GM12878 (cell line): ENCODE measurements at regions not wholly inside any gene's neighbourhood (a gene's known extent, or its start where the extent isn't known, plus 50 kb on each side); places are given as distances from the start of the nearest gene placed in this dataset.

Experiments used
- CTCF ChIP-seq, 3 experiments: IDR thresholded peaks in 2 of 3; conservative IDR thresholded peaks in 1 of 3; 2 replicates each; pipeline ENCODE4 v1.5.1; 2011; ENCODE audit warnings: low read depth in 3 of 3, low read length in 3 of 3, mild to moderate bottlenecking in 3 of 3, control low read depth in 2 of 3, moderate library complexity in 2 of 3, inconsistent platforms in 1 of 3, mixed read lengths in 1 of 3; ENCODE audit not compliant: control insufficient read depth in 2 of 3, insufficient read depth in 1 of 3; ENCODE audit errors: extremely low read depth in 1 of 3
- ELK1 ChIP-seq: IDR thresholded peaks from 2 replicates; pipeline ENCODE4 v1.6.1; 2012; ENCODE audit warnings: low read depth, low read length, improper control_type of control experiment
- MLLT1 ChIP-seq: fragments of 450-650 bp; IDR thresholded peaks from 2 replicates; pipeline ENCODE4 v1.6.1; 2016; ENCODE audit warnings: mild to moderate bottlenecking
- POLR2AphosphoS5 ChIP-seq: IDR thresholded peaks from 2 replicates; pipeline ENCODE4 v1.6.1; 2011; ENCODE audit warnings: mild to moderate bottlenecking, low read length, inconsistent platforms
- RAD21 ChIP-seq: IDR thresholded peaks from 2 replicates; pipeline ENCODE4 v1.6.1; 2011; ENCODE audit warnings: mild to moderate bottlenecking, low read depth, low read length, moderate library complexity; ENCODE audit not compliant: insufficient read depth

- TF ChIP-seq RAD21, result no peak
- TF ChIP-seq CTCF (IDR thresholded peaks at IDR 0.05 in 2 of 3, conservative IDR thresholded peaks at IDR 0.05 in 1 of 3; ENCODE audit: control insufficient read depth in 2 of 3, extremely low read depth in 1 of 3, insufficient read depth in 1 of 3, low read depth in 3 of 3, low read length in 3 of 3), result no peak
- TF ChIP-seq POLR2AphosphoS5, result no peak
- TF ChIP-seq MLLT1, result no peak
- TF ChIP-seq ELK1, result no peak
Observed at GRCh38 chr3:80192936-80193335, 425.1 kb upstream of the ROBO1 start.
